ENCODE measurements at regions not wholly inside any gene's neighbourhood (a gene's known extent, or its start where the extent isn't known, plus 50 kb on each side); places are given as distances from the start of the nearest gene placed in this dataset.
"Not testable (repeated sequence)": the region's sequence is repeated elsewhere in the genome, so short reads cannot be mapped to it uniquely, and the experiment has no call there.

GRCh38 chr5:98521821-98522220 is 251.6 kb upstream of the RGMB start:
- Histone ChIP-seq H3K27ac (ENCODE audit: low read depth, low read length) (no peak overlapping the region), H3K4me1 (ENCODE audit: control insufficient read depth, insufficient read depth, low read length) (no peaks in the 10 kb centered on the region), H3K4me3 (ENCODE audit: low read length) (no peak overlapping the region), H3K36me3 (ENCODE audit: control insufficient read depth, insufficient read depth, low read length) (no peaks in the 10 kb centered on the region), H3K9ac (ENCODE audit: low read length) (no peak overlapping the region), H3K27me3 (ENCODE audit: control insufficient read depth, insufficient read depth, low read length) (no peaks in the 10 kb centered on the region)

GRCh38 chr5:98524773-98525172 is 248.7 kb upstream of the RGMB start:
- H3K27ac ChIP-seq (ENCODE audit: low read depth, low read length) = no peak overlapping the region
- no peaks in the 10 kb centered on the region for H3K4me1 ChIP-seq (ENCODE audit: control insufficient read depth, insufficient read depth, low read length)
- no peak overlapping the region for H3K9ac ChIP-seq (ENCODE audit: low read length)
- H3K4me3 ChIP-seq (ENCODE audit: low read length) = no peak overlapping the region
- no peaks in the 10 kb centered on the region for H3K27me3 ChIP-seq (ENCODE audit: control insufficient read depth, insufficient read depth, low read length)
- H3K36me3 ChIP-seq (ENCODE audit: control insufficient read depth, insufficient read depth, low read length) = no peaks in the 10 kb centered on the region

GRCh38 chr5:98527846-98528245 is 245.6 kb upstream of the RGMB start:
- no peaks in the 10 kb centered on the region for H3K27me3 ChIP-seq (ENCODE audit: control insufficient read depth, insufficient read depth, low read length)
- H3K4me3 ChIP-seq (ENCODE audit: low read length) = no peak overlapping the region
- no peaks in the 10 kb centered on the region for H3K4me1 ChIP-seq (ENCODE audit: control insufficient read depth, insufficient read depth, low read length)
- H3K9ac ChIP-seq (ENCODE audit: low read length) = no peak overlapping the region
- H3K27ac ChIP-seq (ENCODE audit: low read depth, low read length) = no peak overlapping the region
- H3K36me3 ChIP-seq (ENCODE audit: control insufficient read depth, insufficient read depth, low read length) = no peaks in the 10 kb centered on the region

- H3K9ac ChIP-seq (ENCODE audit: low read length) = no peak overlapping the region
- H3K36me3 ChIP-seq (ENCODE audit: control insufficient read depth, insufficient read depth, low read length) = no peaks in the 10 kb centered on the region
- H3K4me1 ChIP-seq (ENCODE audit: control insufficient read depth, insufficient read depth, low read length) = no peaks in the 10 kb centered on the region
- H3K27me3 ChIP-seq (ENCODE audit: control insufficient read depth, insufficient read depth, low read length) = no peaks in the 10 kb centered on the region
- no peak overlapping the region for H3K4me3 ChIP-seq (ENCODE audit: low read length)
- no peak overlapping the region for H3K27ac ChIP-seq (ENCODE audit: low read depth, low read length)
Measured at GRCh38 chr5:98529321-98529720, 244.1 kb upstream of the RGMB start.

GRCh38 chr5:98530224-98530623 is 243.2 kb upstream of the RGMB start:
- Histone ChIP-seq H3K36me3 (ENCODE audit: control insufficient read depth, insufficient read depth, low read length) (no peaks in the 10 kb centered on the region), H3K9ac (ENCODE audit: low read length) (no peak overlapping the region), H3K4me1 (ENCODE audit: control insufficient read depth, insufficient read depth, low read length) (no peaks in the 10 kb centered on the region), H3K4me3 (ENCODE audit: low read length) (no peak overlapping the region), H3K27me3 (ENCODE audit: control insufficient read depth, insufficient read depth, low read length) (no peaks in the 10 kb centered on the region), H3K27ac (ENCODE audit: low read depth, low read length) (no peak overlapping the region)

- H3K27me3 ChIP-seq (ENCODE audit: control insufficient read depth, insufficient read depth, low read length) = no peaks in the 10 kb centered on the region
- no peak overlapping the region for H3K9ac ChIP-seq (ENCODE audit: low read length)
- H3K4me3 ChIP-seq (ENCODE audit: low read length) = no peak overlapping the region
- no peaks in the 10 kb centered on the region for H3K4me1 ChIP-seq (ENCODE audit: control insufficient read depth, insufficient read depth, low read length)
- no peaks in the 10 kb centered on the region for H3K36me3 ChIP-seq (ENCODE audit: control insufficient read depth, insufficient read depth, low read length)
- H3K27ac ChIP-seq (ENCODE audit: low read depth, low read length) = no peak overlapping the region
Measured at GRCh38 chr5:98535901-98536300, 237.6 kb upstream of the RGMB start.

GRCh38 chr5:98540056-98540455 is 233.4 kb upstream of the RGMB start:
- Histone ChIP-seq H3K9ac (ENCODE audit: low read length) (no peak overlapping the region), H3K27ac (ENCODE audit: low read depth, low read length) (no peak overlapping the region), H3K4me1 (ENCODE audit: control insufficient read depth, insufficient read depth, low read length) (no peaks in the 10 kb centered on the region), H3K36me3 (ENCODE audit: control insufficient read depth, insufficient read depth, low read length) (no peaks in the 10 kb centered on the region), H3K27me3 (ENCODE audit: control insufficient read depth, insufficient read depth, low read length) (no peaks in the 10 kb centered on the region), H3K4me3 (ENCODE audit: low read length) (no peak overlapping the region)

- Histone ChIP-seq H3K27me3 (ENCODE audit: control insufficient read depth, insufficient read depth, low read length) (no peaks in the 10 kb centered on the region), H3K27ac (ENCODE audit: low read depth, low read length) (no peak overlapping the region), H3K4me3 (ENCODE audit: low read length) (no peak overlapping the region), H3K9ac (ENCODE audit: low read length) (no peak overlapping the region), H3K4me1 (ENCODE audit: control insufficient read depth, insufficient read depth, low read length) (no peaks in the 10 kb centered on the region), H3K36me3 (ENCODE audit: control insufficient read depth, insufficient read depth, low read length) (no peaks in the 10 kb centered on the region)
Measured at GRCh38 chr5:98541641-98542040, 231.8 kb upstream of the RGMB start.

GRCh38 chr5:98543490-98543889 is 230.0 kb upstream of the RGMB start:
- no peaks in the 10 kb centered on the region for H3K4me1 ChIP-seq (ENCODE audit: control insufficient read depth, insufficient read depth, low read length)
- no peak overlapping the region for H3K27ac ChIP-seq (ENCODE audit: low read depth, low read length)
- no peak overlapping the region for H3K9ac ChIP-seq (ENCODE audit: low read length)
- no peaks in the 10 kb centered on the region for H3K36me3 ChIP-seq (ENCODE audit: control insufficient read depth, insufficient read depth, low read length)
- no peak overlapping the region for H3K4me3 ChIP-seq (ENCODE audit: low read length)
- no peaks in the 10 kb centered on the region for H3K27me3 ChIP-seq (ENCODE audit: control insufficient read depth, insufficient read depth, low read length)

- H3K27me3 ChIP-seq (ENCODE audit: control insufficient read depth, insufficient read depth, low read length); H3K4me3 ChIP-seq (ENCODE audit: low read length); H3K36me3 ChIP-seq (ENCODE audit: control insufficient read depth, insufficient read depth, low read length); H3K27ac ChIP-seq (ENCODE audit: low read depth, low read length); H3K9ac ChIP-seq (ENCODE audit: low read length); H3K4me1 ChIP-seq (ENCODE audit: control insufficient read depth, insufficient read depth, low read length): not testable (repeated sequence)
Measured at GRCh38 chr5:98546924-98547323, 226.5 kb upstream of the RGMB start.

GRCh38 chr5:98556712-98557111 is 216.8 kb upstream of the RGMB start:
- H3K36me3 ChIP-seq (ENCODE audit: control insufficient read depth, insufficient read depth, low read length) = no peaks in the 10 kb centered on the region
- no peak overlapping the region for H3K9ac ChIP-seq (ENCODE audit: low read length)
- no peak overlapping the region for H3K27ac ChIP-seq (ENCODE audit: low read depth, low read length)
- H3K4me1 ChIP-seq (ENCODE audit: control insufficient read depth, insufficient read depth, low read length) = no peaks in the 10 kb centered on the region
- no peak overlapping the region for H3K4me3 ChIP-seq (ENCODE audit: low read length)
- H3K27me3 ChIP-seq (ENCODE audit: control insufficient read depth, insufficient read depth, low read length) = no peaks in the 10 kb centered on the region

GRCh38 chr5:98557916-98558315 is 215.5 kb upstream of the RGMB start:
- Histone ChIP-seq H3K36me3 (ENCODE audit: control insufficient read depth, insufficient read depth, low read length) (no peaks in the 10 kb centered on the region), H3K27me3 (ENCODE audit: control insufficient read depth, insufficient read depth, low read length) (no peaks in the 10 kb centered on the region), H3K4me1 (ENCODE audit: control insufficient read depth, insufficient read depth, low read length) (no peaks in the 10 kb centered on the region), H3K9ac (ENCODE audit: low read length) (no peak overlapping the region), H3K27ac (ENCODE audit: low read depth, low read length) (no peak overlapping the region), H3K4me3 (ENCODE audit: low read length) (no peak overlapping the region)

- no peak overlapping the region for H3K4me3 ChIP-seq (ENCODE audit: low read length)
- no peaks in the 10 kb centered on the region for H3K27me3 ChIP-seq (ENCODE audit: control insufficient read depth, insufficient read depth, low read length)
- H3K9ac ChIP-seq (ENCODE audit: low read length) = no peak overlapping the region
- H3K27ac ChIP-seq (ENCODE audit: low read depth, low read length) = no peak overlapping the region
- H3K36me3 ChIP-seq (ENCODE audit: control insufficient read depth, insufficient read depth, low read length) = no peaks in the 10 kb centered on the region
- H3K4me1 ChIP-seq (ENCODE audit: control insufficient read depth, insufficient read depth, low read length) = no peaks in the 10 kb centered on the region
Measured at GRCh38 chr5:98563885-98564653, 209.4 kb upstream of the RGMB start.
